B cell (primary cell): ENCODE measurements at regions not wholly inside any gene's neighbourhood (a gene's known extent, or its start where the extent isn't known, plus 50 kb on each side); places are given as distances from the start of the nearest gene placed in this dataset.

Source experiments
- ATAC-seq: fragments of 200-7000 bp; cut with Tn5 transposase; one replicate; pipeline ENCODE4 v1.10.0; 2021; ENCODE audit warnings: low read depth, mild to moderate bottlenecking, moderate number of reproducible peaks, moderate library complexity
- CTCF ChIA-PET: fragments of 350-600 bp; sonication (Branson Sonifier 250); formaldehyde crosslinking; loops from one replicate; lab custom pipeline; 2021; ENCODE audit warnings: antibody characterized with exemption, inconsistent platforms; lab: Charles Lee
- POLR2A ChIA-PET: fragments of 350-600 bp; sonication (Branson Sonifier 250); formaldehyde crosslinking; loops from one replicate; lab custom pipeline; 2021; ENCODE audit warnings: antibody characterized with exemption; lab: Charles Lee
- DNase-seq: peaks from one replicate; pipeline ENCODE4 v3.0.0; 2013
- H2AFZ ChIP-seq: 2 replicates; pipeline ENCODE4 v1.6.1; 2012; ENCODE audit warnings: mild to moderate bottlenecking, low read depth, low read length; ENCODE audit not compliant: insufficient read depth, poor library complexity, severe bottlenecking
- H3K27ac ChIP-seq, 2 donors: 1 replicate in 1 of 2; 2 replicates in 1 of 2; pipeline ENCODE4 v1.5.1; 2012 to 2013; ENCODE audit warnings: low read length in 2 of 2, mild to moderate bottlenecking in 2 of 2, moderate library complexity in 1 of 2
- H3K27me3 ChIP-seq, 4 experiments: fragments of 200-600 bp in 1 of 4; sonication (generic) in 1 of 4; replicated peaks in 1 of 4; 1 replicate in 2 of 4; 2 replicates in 2 of 4; pipeline versions ENCODE4 v1.6.1 to v1.7.0; 2013 to 2016; ENCODE audit warnings: low read length in 3 of 4, mild to moderate bottlenecking in 2 of 4, mixed read lengths in 1 of 4, moderate library complexity in 1 of 4; ENCODE audit not compliant: insufficient read depth in 4 of 4, control insufficient read depth in 3 of 4; ENCODE audit errors: control extremely low read depth in 1 of 4
- H3K36me3 ChIP-seq, 2 experiments: replicated peaks in 1 of 2; 1 replicate in 1 of 2; 2 replicates in 1 of 2; pipeline versions ENCODE4 v1.6.1 to v1.7.1; 2013; ENCODE audit warnings: low read length in 1 of 2; ENCODE audit not compliant: insufficient read depth in 2 of 2, control insufficient read depth in 1 of 2; ENCODE audit errors: control extremely low read depth in 1 of 2, extremely low read depth in 1 of 2
- H3K4me1 ChIP-seq, 2 donors: fragments of 200-600 bp in 1 of 2; sonication (generic) in 1 of 2; 1 replicate in 1 of 2; 2 replicates in 1 of 2; pipeline versions ENCODE4 v1.5.1 to v1.6.1; 2013 to 2017; ENCODE audit warnings: low read length in 2 of 2; ENCODE audit not compliant: control insufficient read depth in 2 of 2, insufficient read depth in 2 of 2
- H3K4me2 ChIP-seq: replicated peaks from 2 replicates; pipeline ENCODE3; 2012; ENCODE audit warnings: mild to moderate bottlenecking, low read depth, low read length; ENCODE audit not compliant: poor library complexity, severe bottlenecking
- H3K4me3 ChIP-seq, 5 experiments: fragments of 200-600 bp in 1 of 5; sonication (generic) in 1 of 5; 1 replicate in 3 of 5; 2 replicates in 2 of 5; pipeline versions ENCODE4 v1.5.1 to v1.7.0; 2011 to 2016; ENCODE audit warnings: low read length in 4 of 5, mild to moderate bottlenecking in 4 of 5, low read depth in 2 of 5, control low read depth in 1 of 5, moderate library complexity in 1 of 5; ENCODE audit not compliant: insufficient read depth in 1 of 5; ENCODE audit errors: control extremely low read depth in 1 of 5, extremely low read depth in 1 of 5
- H3K79me2 ChIP-seq: fragments of 200-600 bp; sonication (generic); one replicate; pipeline ENCODE4 v1.6.0; 2016; ENCODE audit warnings: low read length; ENCODE audit not compliant: control insufficient read depth, insufficient read depth
- H3K9ac ChIP-seq: fragments of 200-600 bp; sonication (generic); 2 replicates; pipeline ENCODE4 v1.6.1; 2017; ENCODE audit warnings: mild to moderate bottlenecking, low read length, moderate library complexity
- H3K9me3 ChIP-seq, 3 donors: one replicate each; pipeline versions ENCODE4 v1.6.1 to v1.7.1; 2013; ENCODE audit warnings: low read length in 2 of 3; ENCODE audit not compliant: control insufficient read depth in 2 of 3, insufficient read depth in 1 of 3; ENCODE audit errors: control extremely low read depth in 1 of 3
- H4K20me1 ChIP-seq: 2 replicates; pipeline ENCODE4 v1.6.0; 2012; ENCODE audit warnings: mild to moderate bottlenecking, low read length; ENCODE audit not compliant: insufficient read depth, control insufficient read depth, poor library complexity, severe bottlenecking
- H3K27ac Mint-ChIP-seq: one replicate; pipeline ENCODE4 v1.8.0; 2021; ENCODE audit warnings: mixed read lengths
- H3K27me3 Mint-ChIP-seq: one replicate; pipeline ENCODE4 v1.8.0; 2021; ENCODE audit warnings: mixed read lengths
- H3K4me1 Mint-ChIP-seq: one replicate; pipeline ENCODE4 v1.8.0; 2021; ENCODE audit warnings: mixed read lengths
- H3K4me3 Mint-ChIP-seq: one replicate; pipeline ENCODE4 v1.8.0; 2021; ENCODE audit warnings: mixed read lengths
- H3K9me3 Mint-ChIP-seq: one replicate; pipeline ENCODE4 v1.8.0; 2022; ENCODE audit warnings: mixed read lengths; ENCODE audit not compliant: insufficient read depth
- EZH2 ChIP-seq: IDR thresholded peaks from 2 replicates; pipeline ENCODE4 v1.6.1; 2012; ENCODE audit warnings: borderline replicate concordance, low read depth, mild to moderate bottlenecking, moderate library complexity, low read length; ENCODE audit not compliant: insufficient read depth, poor library complexity, severe bottlenecking
- WGBS: methylation state at CpG from one replicate; pipeline ENCODE4 v1.1.5; 2013; ENCODE audit warnings: missing lambda C conversion rate; ENCODE audit not compliant: insufficient coverage; 5-methylcytosine and 5-hydroxymethylcytosine counted together
- intact Hi-C: fragments of 100-400 bp; cut with micrococcal nuclease; formaldehyde crosslinking; loops from one replicate; pipeline ENCODE4 v1.10.0; 2022
- TF ChIP-seq, protein P1 (sequence below): fragments of 200-600 bp; IDR thresholded peaks from one replicate; pipeline ENCODE4 v1.8.0; 2022; ENCODE audit warnings: antibody characterized with exemption, mild to moderate bottlenecking

GRCh38 chr6:169905041-169905807 lies 153.8 kb downstream of the ERMARD start:
- Histone ChIP-seq H3K9me3 (peaks cover 0 to 9% (median 0%) of the 10 kb centered on the region in 3 donors), H3K4me2 (no peak overlapping the region), H3K4me3 (no peak overlapping the region), H4K20me1 (no peaks in the 10 kb centered on the region), H3K4me1 (peaks cover 3 to 6% of the 10 kb centered on the region in 2 donors), H3K27ac (no peak overlapping the region), H3K36me3 (no peaks in the 10 kb centered on the region), H3K9ac (no peak overlapping the region), H2AFZ (no peak overlapping the region), H3K27me3 (no peaks in the 10 kb centered on the region), H3K79me2 (no peaks in the 10 kb centered on the region)
- no peak for TF ChIP-seq EZH2
- TF ChIP-seq, protein P1, sequence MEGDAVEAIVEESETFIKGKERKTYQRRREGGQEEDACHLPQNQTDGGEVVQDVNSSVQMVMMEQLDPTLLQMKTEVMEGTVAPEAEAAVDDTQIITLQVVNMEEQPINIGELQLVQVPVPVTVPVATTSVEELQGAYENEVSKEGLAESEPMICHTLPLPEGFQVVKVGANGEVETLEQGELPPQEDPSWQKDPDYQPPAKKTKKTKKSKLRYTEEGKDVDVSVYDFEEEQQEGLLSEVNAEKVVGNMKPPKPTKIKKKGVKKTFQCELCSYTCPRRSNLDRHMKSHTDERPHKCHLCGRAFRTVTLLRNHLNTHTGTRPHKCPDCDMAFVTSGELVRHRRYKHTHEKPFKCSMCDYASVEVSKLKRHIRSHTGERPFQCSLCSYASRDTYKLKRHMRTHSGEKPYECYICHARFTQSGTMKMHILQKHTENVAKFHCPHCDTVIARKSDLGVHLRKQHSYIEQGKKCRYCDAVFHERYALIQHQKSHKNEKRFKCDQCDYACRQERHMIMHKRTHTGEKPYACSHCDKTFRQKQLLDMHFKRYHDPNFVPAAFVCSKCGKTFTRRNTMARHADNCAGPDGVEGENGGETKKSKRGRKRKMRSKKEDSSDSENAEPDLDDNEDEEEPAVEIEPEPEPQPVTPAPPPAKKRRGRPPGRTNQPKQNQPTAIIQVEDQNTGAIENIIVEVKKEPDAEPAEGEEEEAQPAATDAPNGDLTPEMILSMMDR: no peak
- ATAC-seq (no peak), DNase-seq (no peak)
- H3K4me3 Mint-ChIP-seq: no peak overlapping the region
- intact Hi-C loops: no loop called here
- 82% methylated on average over 16 of the region's 20 CpGs for WGBS
- H3K27ac Mint-ChIP-seq: no peak overlapping the region
- CTCF ChIA-PET: no interaction called here
- no peaks in the 10 kb centered on the region for H3K9me3 Mint-ChIP-seq
- POLR2A ChIA-PET: no interaction called here
- H3K4me1 Mint-ChIP-seq: peaks cover 2% of the 10 kb centered on the region
- H3K27me3 Mint-ChIP-seq: no peaks in the 10 kb centered on the region

DNA sequence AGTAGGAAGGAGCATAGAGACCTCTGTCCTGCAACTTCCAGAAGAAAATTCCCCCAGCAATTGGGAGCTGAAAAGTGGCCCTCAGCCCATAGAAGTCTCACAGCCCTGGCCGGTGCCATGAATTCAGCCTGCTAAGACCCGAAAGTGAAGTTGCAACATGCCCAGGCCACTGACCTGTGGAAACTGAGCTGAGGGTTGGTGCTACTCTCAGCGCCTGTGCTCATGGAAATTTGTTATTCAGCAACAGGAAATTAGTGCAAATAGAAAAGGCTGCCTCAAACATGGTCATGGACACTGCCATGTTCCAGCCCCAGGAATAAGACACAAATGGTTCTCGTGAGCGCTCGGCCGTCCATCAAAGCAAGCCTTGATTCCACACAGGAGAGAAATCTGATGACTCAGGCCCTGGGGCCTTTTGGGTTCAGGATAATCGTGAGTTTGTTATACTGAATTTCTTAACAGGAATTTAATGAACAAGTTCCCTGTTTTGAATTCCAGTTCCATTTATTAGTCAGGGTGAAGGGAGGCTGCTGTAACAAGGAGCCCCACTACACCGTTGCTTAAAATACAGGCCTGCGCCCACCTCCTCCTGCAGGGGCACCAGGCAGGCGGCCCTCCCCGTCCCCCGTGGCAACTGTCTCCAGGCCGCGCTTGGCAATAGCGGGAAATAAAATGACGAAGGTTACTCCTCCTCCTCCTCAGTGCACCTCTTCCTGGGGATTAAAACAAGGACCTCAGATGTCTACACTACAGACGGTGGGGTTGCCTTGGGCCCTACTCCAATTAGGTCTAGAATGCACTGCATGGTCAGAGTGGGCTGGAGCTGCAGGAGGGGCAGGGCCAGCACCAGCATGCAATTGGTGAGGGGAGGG lies 152.9 kb downstream of the ERMARD start:
- no peaks in the 10 kb centered on the region for H3K79me2 ChIP-seq
- no peak overlapping the region for H3K4me3 ChIP-seq
- Mint-ChIP-seq H3K4me3 (no peak overlapping the region), H3K4me1 (peaks cover 2% of the 10 kb centered on the region), H3K27ac (no peak overlapping the region), H3K9me3 (no peaks in the 10 kb centered on the region), H3K27me3 (no peaks in the 10 kb centered on the region)
- peaks cover 0 to 15% (median 0%) of the 10 kb centered on the region in 3 donors for H3K9me3 ChIP-seq
- no peak overlapping the region for H3K27ac ChIP-seq
- no peaks in the 10 kb centered on the region for H3K27me3 ChIP-seq
- ATAC-seq (no peak), DNase-seq (no peak)
- 95% methylated on average over 14 of the region's 18 CpGs for WGBS
- H4K20me1 ChIP-seq: no peaks in the 10 kb centered on the region
- H2AFZ ChIP-seq: no peak overlapping the region
- peaks cover 3 to 6% of the 10 kb centered on the region in 2 donors for H3K4me1 ChIP-seq
- ChIA-PET CTCF (no interaction called here), POLR2A (no interaction called here)
- H3K36me3 ChIP-seq: no peaks in the 10 kb centered on the region
- intact Hi-C loops: no loop called here
- TF ChIP-seq, protein P1: no peak
- no peak for TF ChIP-seq EZH2
- H3K9ac ChIP-seq: no peak overlapping the region
- no peak overlapping the region for H3K4me2 ChIP-seq
